Suprapubic skin (tissue), 4 donors: ENCODE measurements at regions not wholly inside any gene's neighbourhood (a gene's known extent, or its start where the extent isn't known, plus 50 kb on each side); places are given as distances from the start of the nearest gene placed in this dataset.

Experiments
- DNase-seq, 2 donors: peaks; one replicate each; pipeline ENCODE4 v3.0.0-alpha.2; 2019; ENCODE audit warnings: low spot score in 2 of 2
- H3K27ac ChIP-seq: fragments of 200-600 bp; sonication (generic); one replicate; pipeline ENCODE4 v1.5.1; 2019
- H3K27me3 ChIP-seq: fragments of 200-600 bp; sonication (generic); one replicate; pipeline ENCODE4 v1.5.1; 2019
- H3K36me3 ChIP-seq: fragments of 200-600 bp; sonication (generic); one replicate; pipeline ENCODE4 v1.5.1; 2019
- H3K4me1 ChIP-seq: fragments of 200-600 bp; sonication (generic); one replicate; pipeline ENCODE4 v1.5.1; 2019
- H3K4me3 ChIP-seq: fragments of 200-600 bp; sonication (generic); one replicate; pipeline ENCODE4 v1.5.1; 2019; ENCODE audit warnings: mild to moderate bottlenecking
- H3K9me3 ChIP-seq: fragments of 200-600 bp; sonication (generic); one replicate; pipeline ENCODE4 v1.5.1; 2019
- CTCF ChIP-seq, 2 donors: fragments of 200-600 bp in 1 of 2; fragments of 450-650 bp in 1 of 2; sonication (generic) in 1 of 2; IDR thresholded peaks; one replicate each; pipeline ENCODE4 v1.5.1; 2016 to 2019; ENCODE audit warnings: antibody characterized with exemption in 2 of 2, mild to moderate bottlenecking in 1 of 2, moderate library complexity in 1 of 2
- EP300 ChIP-seq: sonication (generic); formaldehyde crosslinking; IDR thresholded peaks from one replicate; pipeline ENCODE4 v1.6.1; 2017; ENCODE audit warnings: antibody characterized with exemption
- POLR2A ChIP-seq, 2 donors: fragments of 450-650 bp; IDR thresholded peaks; one replicate each; pipeline ENCODE4 v1.6.1; 2017; ENCODE audit warnings: antibody characterized with exemption in 2 of 2, mild to moderate bottlenecking in 2 of 2, moderate library complexity in 2 of 2
- POLR2AphosphoS5 ChIP-seq, 3 donors: sonication (generic); formaldehyde crosslinking; IDR thresholded peaks; one replicate each; pipeline ENCODE4 v1.6.1; 2017; ENCODE audit warnings: antibody characterized with exemption in 3 of 3
- WGBS: methylation state at CpG from one replicate; pipeline ENCODE4 v1.1.5; 2018; 5-methylcytosine and 5-hydroxymethylcytosine counted together

- H3K4me3 ChIP-seq = no peak overlapping the region
- H3K27ac ChIP-seq = peak overlapping the region; percentile 47
- TF ChIP-seq POLR2AphosphoS5 (IDR thresholded peaks at IDR 0.05) = no peak
- TF ChIP-seq EP300 = no peak
- TF ChIP-seq CTCF (IDR thresholded peaks at IDR 0.05) = no peak
- no peak for TF ChIP-seq POLR2A (IDR thresholded peaks at IDR 0.05)
- WGBS = 79% methylated on average over 1 of the region's 1 CpG
- no peaks in the 10 kb centered on the region for H3K27me3 ChIP-seq
- H3K36me3 ChIP-seq = no peaks in the 10 kb centered on the region
- H3K9me3 ChIP-seq = no peaks in the 10 kb centered on the region
- peak in 1 of 2 donors; percentile 9 for DNase-seq
- H3K4me1 ChIP-seq = peaks cover 18% of the 10 kb centered on the region
These were observed 163.7 kb upstream of the KL start for GRCh38 chr13:32852526-32852925.

DNA sequence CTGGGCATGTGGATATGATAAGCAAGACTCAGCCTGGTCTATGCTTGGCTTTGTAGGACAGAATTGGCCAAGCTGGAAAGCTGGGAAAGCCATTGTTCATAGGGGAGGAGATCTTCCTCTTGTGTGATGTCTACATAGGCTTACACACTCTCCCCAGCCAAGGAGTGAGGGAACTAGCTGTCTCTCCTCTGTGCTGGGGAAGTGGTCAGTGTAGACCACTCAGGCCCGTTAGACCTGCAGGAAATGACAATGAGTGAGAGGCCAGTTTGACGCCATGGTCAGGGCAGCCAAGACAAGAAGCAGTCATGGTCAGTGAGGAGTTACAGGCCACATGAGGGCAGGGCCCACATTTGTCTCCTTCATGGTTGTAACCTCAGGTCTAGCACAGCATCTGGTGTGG lies 159.1 kb upstream of the KL start:
- no peak overlapping the region for H3K27ac ChIP-seq
- H3K36me3 ChIP-seq = no peaks in the 10 kb centered on the region
- WGBS = 89% methylated on average over 2 of the region's 2 CpGs
- no peaks in the 10 kb centered on the region for H3K27me3 ChIP-seq
- TF ChIP-seq POLR2A (IDR thresholded peaks at IDR 0.05) (no peak), POLR2AphosphoS5 (IDR thresholded peaks at IDR 0.05) (no peak), CTCF (IDR thresholded peaks at IDR 0.05) (no peak), EP300 (no peak)
- DNase-seq = no peak
- no peaks in the 10 kb centered on the region for H3K9me3 ChIP-seq
- no peak overlapping the region for H3K4me3 ChIP-seq
- H3K4me1 ChIP-seq = no peaks in the 10 kb centered on the region

- no peaks in the 10 kb centered on the region for H3K36me3 ChIP-seq
- H3K9me3 ChIP-seq = no peaks in the 10 kb centered on the region
- TF ChIP-seq EP300 (no peak), CTCF (IDR thresholded peaks at IDR 0.05) (no peak), POLR2A (IDR thresholded peaks at IDR 0.05) (no peak), POLR2AphosphoS5 (IDR thresholded peaks at IDR 0.05) (no peak)
- DNase-seq = no peak
- 94% methylated on average over 6 of the region's 6 CpGs for WGBS
- H3K27ac ChIP-seq = no peak overlapping the region
- H3K4me3 ChIP-seq = no peak overlapping the region
- H3K27me3 ChIP-seq = no peaks in the 10 kb centered on the region
- no peaks in the 10 kb centered on the region for H3K4me1 ChIP-seq
These were observed 158.5 kb upstream of the KL start for GRCh38 chr13:32857689-32858088.

DNA sequence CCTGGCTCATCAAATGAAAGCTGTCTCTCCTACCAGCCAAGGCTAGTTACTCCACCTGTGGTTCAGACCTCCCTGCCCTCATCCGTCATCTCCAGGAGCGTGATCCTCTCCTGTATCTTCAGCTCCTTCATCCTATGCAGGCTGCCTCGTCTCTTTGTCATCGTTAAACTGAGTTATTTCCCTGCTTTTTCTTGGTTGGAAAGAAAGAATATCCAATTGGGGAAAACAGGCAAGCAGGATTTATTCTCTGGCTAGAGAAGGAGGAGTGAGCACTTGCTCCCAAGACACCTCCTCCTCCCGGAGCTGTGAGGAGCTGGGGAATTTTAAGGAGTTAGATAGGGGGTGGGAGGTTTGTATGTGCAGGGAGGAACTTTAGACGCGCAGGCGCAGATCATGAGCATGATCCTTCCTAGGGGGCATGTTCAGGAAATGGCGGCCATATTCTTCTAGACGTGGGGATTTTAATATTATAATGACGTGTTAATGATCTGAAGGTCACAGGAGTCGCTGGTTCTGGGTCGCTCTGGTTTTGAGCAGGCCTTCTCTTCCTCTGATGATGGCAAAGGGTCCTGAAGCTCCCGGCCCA lies 156.4 kb upstream of the KL start:
- TF ChIP-seq POLR2AphosphoS5 (IDR thresholded peaks at IDR 0.05) (no peak), EP300 (no peak), POLR2A (IDR thresholded peaks at IDR 0.05) (no peak), CTCF (IDR thresholded peaks at IDR 0.05) (no peak)
- H3K27me3 ChIP-seq = no peaks in the 10 kb centered on the region
- no peaks in the 10 kb centered on the region for H3K9me3 ChIP-seq
- no peaks in the 10 kb centered on the region for H3K4me1 ChIP-seq
- DNase-seq = no peak
- WGBS = 95% methylated on average over 14 of the region's 14 CpGs
- H3K4me3 ChIP-seq = no peak overlapping the region
- no peaks in the 10 kb centered on the region for H3K36me3 ChIP-seq
- no peak overlapping the region for H3K27ac ChIP-seq

DNA sequence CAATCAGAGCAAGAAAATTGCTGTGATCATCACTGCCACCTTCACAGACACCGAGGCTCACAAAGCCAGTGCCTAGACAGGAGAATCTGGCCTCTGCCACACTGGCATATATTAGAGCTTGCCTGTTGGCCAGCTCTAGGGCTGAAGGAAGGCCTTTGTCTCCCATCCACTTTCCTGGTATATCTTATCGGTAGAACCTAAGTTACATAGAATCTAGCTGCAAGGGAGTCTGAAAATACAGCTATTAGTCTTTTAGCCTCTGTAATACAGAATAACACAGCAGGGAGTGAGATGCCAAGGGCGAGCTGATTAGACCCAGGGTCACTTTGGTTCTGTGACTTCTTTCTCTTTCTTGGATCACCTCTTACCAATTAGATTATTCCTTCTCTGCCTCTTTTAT lies 154.9 kb upstream of the KL start:
- DNase-seq = no peak
- 99% methylated on average over 3 of the region's 3 CpGs for whole genome bisulfite sequencing
- H3K9me3 ChIP-seq = no peaks in the 10 kb centered on the region
- no peak overlapping the region for H3K4me3 ChIP-seq
- no peak overlapping the region for H3K27ac ChIP-seq
- H3K27me3 ChIP-seq = no peaks in the 10 kb centered on the region
- no peak for TF ChIP-seq EP300
- no peaks in the 10 kb centered on the region for H3K4me1 ChIP-seq
- no peaks in the 10 kb centered on the region for H3K36me3 ChIP-seq

- Histone ChIP-seq H3K36me3 (no peaks in the 10 kb centered on the region), H3K9me3 (no peaks in the 10 kb centered on the region), H3K27me3 (no peaks in the 10 kb centered on the region), H3K27ac (no peak overlapping the region), H3K4me3 (no peak overlapping the region), H3K4me1 (no peaks in the 10 kb centered on the region)
- TF ChIP-seq EP300 (no peak), CTCF (IDR thresholded peaks at IDR 0.05) (no peak), POLR2AphosphoS5 (IDR thresholded peaks at IDR 0.05) (no peak), POLR2A (IDR thresholded peaks at IDR 0.05) (no peak)
- no peak for DNase-seq
- WGBS = 63% methylated on average over 3 of the region's 3 CpGs
These were observed 152.6 kb upstream of the KL start for GRCh38 chr13:32863596-32863995.
